Suprapubic skin (tissue), 3 donors: ENCODE measurements at regions not wholly inside any gene's neighbourhood (a gene's known extent, or its start where the extent isn't known, plus 50 kb on each side); places are given as distances from the start of the nearest gene placed in this dataset.

Source experiments
- EP300 ChIP-seq: sonication (generic); formaldehyde crosslinking; IDR thresholded peaks from one replicate; pipeline ENCODE4 v1.6.1; 2017; ENCODE audit warnings: antibody characterized with exemption
- TF ChIP-seq, protein P1 (sequence below), 2 donors: fragments of 200-600 bp in 1 of 2; fragments of 450-650 bp in 1 of 2; sonication (generic) in 1 of 2; IDR thresholded peaks; one replicate each; pipeline ENCODE4 v1.5.1; 2016 to 2019; ENCODE audit warnings: antibody characterized with exemption in 2 of 2, mild to moderate bottlenecking in 1 of 2, moderate library complexity in 1 of 2

GRCh38 chr17:79262624-79263023 is 188.0 kb downstream of the ENGASE start:
- TF ChIP-seq, protein P1, sequence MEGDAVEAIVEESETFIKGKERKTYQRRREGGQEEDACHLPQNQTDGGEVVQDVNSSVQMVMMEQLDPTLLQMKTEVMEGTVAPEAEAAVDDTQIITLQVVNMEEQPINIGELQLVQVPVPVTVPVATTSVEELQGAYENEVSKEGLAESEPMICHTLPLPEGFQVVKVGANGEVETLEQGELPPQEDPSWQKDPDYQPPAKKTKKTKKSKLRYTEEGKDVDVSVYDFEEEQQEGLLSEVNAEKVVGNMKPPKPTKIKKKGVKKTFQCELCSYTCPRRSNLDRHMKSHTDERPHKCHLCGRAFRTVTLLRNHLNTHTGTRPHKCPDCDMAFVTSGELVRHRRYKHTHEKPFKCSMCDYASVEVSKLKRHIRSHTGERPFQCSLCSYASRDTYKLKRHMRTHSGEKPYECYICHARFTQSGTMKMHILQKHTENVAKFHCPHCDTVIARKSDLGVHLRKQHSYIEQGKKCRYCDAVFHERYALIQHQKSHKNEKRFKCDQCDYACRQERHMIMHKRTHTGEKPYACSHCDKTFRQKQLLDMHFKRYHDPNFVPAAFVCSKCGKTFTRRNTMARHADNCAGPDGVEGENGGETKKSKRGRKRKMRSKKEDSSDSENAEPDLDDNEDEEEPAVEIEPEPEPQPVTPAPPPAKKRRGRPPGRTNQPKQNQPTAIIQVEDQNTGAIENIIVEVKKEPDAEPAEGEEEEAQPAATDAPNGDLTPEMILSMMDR (IDR thresholded peaks at IDR 0.05): no peak
- TF ChIP-seq EP300: no peak
